ENCODE measurements at regions not wholly inside any gene's neighbourhood (a gene's known extent, or its start where the extent isn't known, plus 50 kb on each side); places are given as distances from the start of the nearest gene placed in this dataset.

DNA sequence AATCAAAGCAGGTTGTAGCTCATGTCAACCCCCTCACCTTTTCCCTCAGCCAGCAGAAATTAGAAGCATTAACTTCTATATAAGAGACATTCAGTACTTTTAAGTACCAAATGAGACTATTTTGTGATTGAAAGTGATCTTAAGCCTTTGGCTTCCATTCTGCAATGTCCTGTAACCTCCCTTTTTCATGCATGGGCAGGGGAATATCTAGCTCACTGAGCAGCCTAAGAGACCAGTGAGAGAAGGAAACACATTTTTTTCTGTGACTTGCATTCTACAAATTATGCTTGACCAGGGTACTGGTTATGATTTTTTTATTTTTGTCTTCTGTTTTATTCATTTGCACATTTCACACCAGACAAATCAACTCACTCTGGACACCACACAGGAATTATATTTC is 369.6 kb downstream of the KCTD12 start:
- DNase-seq (ENCODE audit: low spot score) = no peak

DNA sequence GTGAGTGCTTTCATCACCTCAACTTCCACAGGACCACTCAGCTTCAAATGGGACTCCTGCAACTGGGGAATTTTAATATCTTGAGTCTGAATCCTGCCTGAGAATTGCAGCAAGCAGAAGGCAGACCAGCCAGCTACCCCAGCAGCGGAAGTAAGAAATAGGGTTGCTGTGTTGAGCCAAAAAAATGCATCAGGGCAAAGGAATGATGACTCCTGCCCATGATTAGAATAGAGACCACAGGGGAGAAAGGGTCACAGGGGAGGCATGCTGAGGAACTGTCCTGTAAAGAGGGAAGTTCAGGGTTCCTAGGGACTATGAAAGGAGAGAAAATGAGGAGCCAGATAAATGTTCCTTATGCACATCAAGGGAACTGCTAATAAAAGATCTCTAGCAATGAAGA is 370.2 kb downstream of the KCTD12 start:
- DNase-seq (ENCODE audit: low spot score) = no peak

DNA sequence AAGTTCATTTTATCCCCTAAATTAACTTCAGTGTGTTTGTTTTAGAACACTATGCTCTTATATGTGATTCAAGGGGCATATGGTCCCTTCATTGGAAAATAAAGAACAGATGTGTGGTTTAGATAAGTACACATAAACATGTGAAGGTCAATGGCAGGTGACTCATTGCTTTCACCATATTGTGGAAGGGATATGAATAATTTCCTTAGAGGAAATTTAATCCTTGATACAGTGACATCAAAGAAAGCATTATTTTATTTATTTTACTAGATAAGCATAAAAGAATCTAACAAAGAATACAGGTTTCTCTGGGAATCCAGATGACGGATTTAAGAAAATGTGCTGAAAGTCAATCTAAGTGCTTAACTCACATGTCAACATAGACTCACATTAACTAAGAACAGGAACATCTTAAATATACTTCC is 373.5 kb downstream of the KCTD12 start:
- DNase-seq (ENCODE audit: low spot score) = no peak

DNA sequence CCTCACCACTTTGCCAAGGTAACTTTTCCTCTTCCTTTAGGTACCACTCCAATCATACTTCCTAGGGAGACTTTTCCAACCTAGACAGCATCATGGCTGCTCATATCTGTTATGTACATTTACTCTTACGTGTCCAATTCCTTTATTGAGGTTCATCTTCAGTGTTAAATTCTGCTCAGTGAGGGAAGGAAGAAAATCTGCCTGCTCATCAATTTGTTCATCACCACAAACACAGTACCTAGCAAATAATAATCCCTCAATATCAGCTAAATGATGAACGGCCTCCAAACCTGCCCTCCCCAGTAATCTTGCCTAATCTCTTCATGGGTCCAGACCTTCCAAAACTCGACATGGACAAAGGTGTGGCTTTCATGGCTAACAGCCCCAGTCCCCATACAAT is 380.8 kb downstream of the KCTD12 start:
- DNase-seq (ENCODE audit: low spot score) = no peak

DNA sequence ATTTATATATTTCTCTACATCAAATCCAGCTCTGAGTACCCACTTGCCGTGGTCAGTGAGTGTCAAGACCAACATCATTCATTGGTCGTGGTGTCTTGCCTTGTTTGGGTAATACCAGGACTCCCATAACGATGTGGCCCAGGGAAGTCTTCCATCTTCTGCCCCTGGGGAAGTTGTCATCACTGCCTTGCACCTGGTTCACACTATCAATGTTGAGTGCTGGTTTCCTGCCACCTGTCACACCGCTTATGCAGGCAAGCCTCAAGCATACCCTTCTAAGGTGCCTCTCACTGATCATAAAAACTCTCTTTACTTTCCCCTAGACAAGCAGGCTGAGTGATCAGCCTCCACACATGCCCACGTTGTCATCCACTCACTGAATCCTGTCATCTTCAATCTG is 382.4 kb downstream of the KCTD12 start:
- no peak for DNase-seq (ENCODE audit: low spot score)

DNA sequence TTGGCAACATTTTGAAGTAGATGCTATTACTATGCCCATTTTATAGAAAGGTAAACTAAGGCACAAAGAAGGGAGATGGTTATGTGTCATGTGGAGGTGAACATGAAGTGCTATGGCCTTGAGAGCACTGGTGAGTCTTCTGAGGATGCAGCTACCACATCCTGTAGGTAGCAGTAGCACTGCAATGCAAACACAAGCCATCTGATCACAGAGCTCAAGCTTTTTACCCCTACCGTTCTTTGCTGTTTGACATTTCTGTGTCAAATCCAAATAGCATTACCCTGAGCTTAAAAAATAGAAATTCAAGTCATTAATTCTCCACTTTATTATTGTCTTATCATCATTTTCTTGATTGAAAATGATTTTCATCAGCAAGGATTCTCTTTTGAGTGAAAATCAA is 382.9 kb downstream of the KCTD12 start:
- no peak for DNase-seq (ENCODE audit: low spot score)

DNA sequence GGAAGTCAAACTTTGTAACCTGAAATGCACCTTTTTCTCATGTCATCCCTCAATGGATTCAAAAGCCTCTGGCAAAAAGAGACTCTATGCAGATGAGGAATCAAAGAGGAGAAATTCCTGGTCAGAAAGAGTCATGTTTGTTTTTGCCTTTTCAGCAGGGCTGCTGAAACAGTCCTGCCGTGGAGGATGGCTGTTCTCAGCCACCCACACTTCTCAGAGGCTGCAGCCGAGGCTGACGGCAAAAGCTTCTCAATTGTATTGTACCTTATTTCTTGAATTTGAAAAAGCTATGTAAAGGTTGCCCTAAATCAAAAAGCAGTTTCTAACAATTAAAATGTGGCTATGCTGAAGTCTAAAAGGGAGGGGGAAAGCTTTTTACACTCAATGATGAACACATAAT is 385.3 kb downstream of the KCTD12 start:
- no peak for DNase-seq (ENCODE audit: low spot score)

DNA sequence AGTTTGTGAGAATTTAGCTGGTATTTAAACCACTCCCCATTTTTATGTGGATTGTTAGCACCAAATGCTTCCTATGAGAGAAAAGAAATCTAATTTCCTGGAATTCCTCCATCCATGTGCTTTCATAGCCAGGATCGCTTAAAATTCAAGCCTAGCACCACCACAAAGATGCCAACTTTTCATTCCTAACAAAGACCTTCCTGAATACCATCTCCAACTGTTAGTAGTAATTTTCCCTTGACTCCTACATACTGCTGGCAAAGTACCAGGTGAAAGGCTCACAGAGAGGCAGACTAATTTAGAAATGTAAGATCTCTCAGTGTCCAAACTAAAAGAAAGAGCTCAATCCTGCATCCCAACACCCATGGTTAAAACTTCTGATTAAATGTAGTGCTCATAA is 386.3 kb downstream of the KCTD12 start:
- DNase-seq (ENCODE audit: low spot score) = no peak

DNA sequence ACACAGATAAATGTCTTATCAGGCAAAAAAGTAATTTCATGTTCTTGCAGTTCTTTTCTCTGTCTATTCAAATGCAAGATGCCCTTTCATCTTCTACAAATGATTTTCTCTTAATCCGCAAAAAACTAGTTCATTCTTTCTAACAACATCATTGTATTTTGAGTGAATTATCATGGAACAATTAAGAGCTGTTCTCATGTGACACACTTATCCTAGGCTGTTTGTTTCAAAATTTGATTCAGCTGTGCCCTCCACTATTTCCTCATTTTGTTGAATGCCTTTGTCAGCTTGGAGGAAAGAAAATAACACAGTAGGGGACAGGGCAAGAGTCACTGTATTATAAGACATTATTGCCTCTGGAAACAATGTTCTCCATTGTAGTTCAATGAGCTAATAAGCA is 396.9 kb downstream of the KCTD12 start:
- DNase-seq (ENCODE audit: low spot score) = no peak

DNA sequence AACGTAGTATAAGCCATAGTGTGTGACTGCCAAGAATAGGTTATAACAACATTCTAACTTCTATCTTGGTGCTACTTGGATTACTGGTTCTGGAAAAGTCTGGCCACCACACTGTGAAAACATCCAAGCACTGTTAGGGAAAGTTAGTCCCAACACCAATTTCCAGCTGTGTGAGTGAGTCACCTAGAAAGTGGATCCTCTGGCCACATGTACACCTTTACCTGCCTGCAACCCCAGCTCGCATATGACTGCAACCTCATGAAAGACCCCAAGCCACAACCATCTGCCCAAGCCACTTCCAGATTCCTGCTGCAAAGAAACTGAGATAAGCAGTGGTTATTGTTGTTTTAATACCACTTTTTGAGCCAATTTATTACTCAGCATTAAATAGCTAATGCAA is 404.5 kb downstream of the KCTD12 start:
- no peak for DNase-seq (ENCODE audit: low spot score)

DNA sequence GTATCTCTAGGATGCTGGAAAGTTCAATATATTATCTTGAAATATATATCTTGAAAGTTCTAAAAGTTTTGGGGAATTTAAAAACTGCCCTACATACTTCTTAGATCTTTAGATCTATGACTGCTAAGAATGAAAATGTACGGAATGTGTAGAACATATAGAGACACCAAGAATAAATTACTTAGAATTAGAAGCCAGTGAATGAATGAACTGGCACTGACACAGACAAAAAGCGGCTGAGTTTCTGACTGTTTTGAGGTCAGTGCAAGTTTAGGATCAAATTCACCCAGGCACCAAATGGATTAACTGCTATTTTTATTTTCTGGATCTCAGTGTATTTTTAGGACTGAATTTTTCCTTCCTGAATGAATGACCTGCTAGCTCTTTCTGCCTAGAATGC is 411.2 kb downstream of the KCTD12 start:
- DNase-seq (ENCODE audit: low spot score) = no peak

DNA sequence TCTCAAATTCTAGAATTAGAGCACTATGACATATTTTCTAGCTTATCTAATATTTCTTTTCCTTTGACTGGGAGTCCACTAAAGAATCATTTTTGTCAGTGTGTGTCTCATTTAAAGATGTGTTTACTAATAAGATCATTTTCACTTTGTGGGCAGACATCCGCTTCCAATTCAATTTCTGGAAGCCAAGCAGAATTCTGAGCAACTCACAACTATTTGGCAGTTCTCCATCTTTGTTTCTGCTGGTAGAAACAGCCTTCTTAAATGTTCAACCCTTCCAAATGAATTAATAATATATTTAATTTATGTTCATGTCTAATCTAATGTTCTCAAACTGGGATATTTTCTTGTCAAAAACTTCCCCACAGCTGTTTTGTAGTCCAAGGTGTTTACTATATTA is 411.8 kb downstream of the KCTD12 start:
- no peak for DNase-seq (ENCODE audit: low spot score)

DNA sequence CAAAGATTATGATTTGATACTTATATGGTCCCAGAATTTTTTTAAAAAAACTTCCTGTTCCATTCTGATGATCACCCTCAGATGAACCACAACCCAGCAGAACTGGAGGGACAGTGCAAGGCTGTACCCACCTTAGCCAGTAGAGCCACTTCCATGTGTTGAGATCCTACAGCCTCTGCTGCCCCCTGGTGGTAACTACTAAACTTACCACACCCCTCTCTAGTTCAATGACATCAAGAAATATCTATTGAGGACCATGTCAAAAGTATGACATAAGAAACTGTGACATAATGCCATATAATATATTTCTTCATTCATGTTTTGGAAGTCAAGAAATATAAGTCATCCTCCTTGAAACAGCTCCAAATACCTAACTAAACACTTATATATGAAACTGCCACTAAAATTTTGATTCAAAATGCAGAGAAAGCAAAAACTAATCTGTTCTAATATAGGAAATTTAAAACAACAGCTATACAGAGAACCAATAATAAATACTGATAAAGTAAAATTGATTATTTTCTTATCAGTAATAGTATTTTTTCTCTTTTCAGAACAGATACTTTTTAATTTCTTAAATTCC is 412.6 kb downstream of the KCTD12 start:
- DNase-seq (ENCODE audit: low spot score) = peak; percentile 73

DNA sequence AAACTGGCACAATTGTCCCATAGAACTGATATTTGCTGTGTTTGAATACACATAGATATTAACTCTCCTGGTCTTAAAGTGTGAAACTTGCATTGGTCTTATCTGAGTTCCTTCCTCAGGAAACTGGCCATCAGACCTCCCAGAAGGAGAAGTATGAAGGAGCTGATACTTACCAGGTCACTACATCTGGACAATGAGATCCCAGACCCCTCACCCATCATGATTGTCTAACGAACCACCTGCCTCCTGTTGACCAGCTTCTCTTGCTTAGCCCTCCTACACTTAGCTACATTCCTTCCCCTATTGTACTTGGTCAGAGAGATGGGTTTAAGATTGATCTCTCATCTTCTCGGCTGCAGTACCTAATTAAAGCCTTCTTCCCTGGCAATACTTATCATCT is 413.3 kb downstream of the KCTD12 start:
- DNase-seq (ENCODE audit: low spot score) = no peak

DNA sequence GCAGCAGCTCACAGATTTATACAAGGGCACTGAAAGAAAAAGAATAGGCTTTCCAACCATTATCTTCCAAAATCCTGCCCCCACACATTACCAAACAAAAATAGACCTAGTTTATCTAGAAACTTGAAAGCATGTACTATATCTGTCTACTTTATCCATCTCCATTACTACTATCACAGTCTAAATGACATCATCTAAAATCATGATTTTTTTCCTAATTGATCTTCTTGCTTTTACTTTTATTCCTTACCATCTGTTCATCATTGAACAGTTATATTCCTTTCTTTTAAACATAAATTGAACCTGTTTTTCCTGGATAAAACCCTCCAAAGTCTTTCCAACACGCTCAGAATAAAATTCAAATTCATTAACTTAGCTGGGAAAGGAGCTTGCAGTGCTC is 414.7 kb downstream of the KCTD12 start:
- no peak for DNase-seq (ENCODE audit: low spot score)

DNA sequence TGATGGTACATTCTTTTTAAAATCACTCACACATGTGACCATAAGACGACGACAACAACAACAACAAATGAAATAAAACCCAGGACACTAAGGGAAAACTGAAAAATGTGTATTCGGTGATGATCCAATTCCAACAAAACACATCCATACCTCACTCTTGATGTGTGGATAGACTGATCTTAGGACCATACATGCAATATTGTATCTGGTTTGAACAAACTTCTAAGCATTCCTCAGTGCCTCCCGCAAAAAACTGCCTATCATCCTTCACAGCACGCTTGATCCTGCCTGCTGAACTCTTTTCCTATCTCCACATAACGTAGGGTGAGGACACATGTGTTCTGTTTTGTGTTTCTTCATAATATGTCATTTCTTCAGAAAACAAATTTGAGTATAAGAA is 415.2 kb downstream of the KCTD12 start:
- no peak for DNase-seq (ENCODE audit: low spot score)

DNA sequence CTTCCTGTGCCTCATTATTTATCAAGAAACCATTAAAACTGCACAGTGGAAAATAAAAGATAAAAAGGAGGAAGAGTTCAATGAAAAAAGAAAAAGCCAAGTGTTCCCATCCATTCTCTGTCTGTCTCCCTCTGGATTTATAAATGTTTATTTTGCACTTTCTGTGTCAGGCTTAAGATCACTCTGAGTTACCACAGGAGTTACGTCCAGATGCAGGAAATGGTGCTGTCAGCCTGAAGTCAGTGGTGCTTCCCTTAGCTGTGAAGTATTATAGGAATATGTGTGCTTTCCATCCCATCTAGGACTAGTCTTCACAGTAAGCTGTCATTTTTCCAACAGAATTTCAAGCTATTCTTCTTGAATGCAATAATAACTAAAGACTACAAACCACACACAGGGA is 420.2 kb downstream of the KCTD12 start:
- no peak for DNase-seq (ENCODE audit: low spot score)

DNA sequence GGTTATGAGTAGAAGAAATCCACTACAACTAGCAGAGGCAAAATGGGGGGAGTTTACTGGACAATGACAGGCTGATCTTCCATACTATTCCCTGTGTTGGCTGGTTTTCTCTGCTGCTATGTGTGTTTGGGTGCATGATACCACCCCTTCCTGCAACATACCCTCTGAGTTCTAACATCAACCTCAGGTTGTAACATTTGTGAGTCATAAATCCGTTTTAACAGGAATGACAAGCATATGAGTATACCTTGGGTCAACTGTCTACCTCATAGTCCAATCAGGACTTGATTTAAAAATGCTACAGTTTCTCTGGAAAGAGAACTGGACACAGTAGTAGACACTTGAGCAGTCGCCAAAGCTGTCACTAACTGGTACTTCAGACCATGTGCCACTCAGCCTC is 422.9 kb downstream of the KCTD12 start:
- no peak for DNase-seq (ENCODE audit: low spot score)

DNA sequence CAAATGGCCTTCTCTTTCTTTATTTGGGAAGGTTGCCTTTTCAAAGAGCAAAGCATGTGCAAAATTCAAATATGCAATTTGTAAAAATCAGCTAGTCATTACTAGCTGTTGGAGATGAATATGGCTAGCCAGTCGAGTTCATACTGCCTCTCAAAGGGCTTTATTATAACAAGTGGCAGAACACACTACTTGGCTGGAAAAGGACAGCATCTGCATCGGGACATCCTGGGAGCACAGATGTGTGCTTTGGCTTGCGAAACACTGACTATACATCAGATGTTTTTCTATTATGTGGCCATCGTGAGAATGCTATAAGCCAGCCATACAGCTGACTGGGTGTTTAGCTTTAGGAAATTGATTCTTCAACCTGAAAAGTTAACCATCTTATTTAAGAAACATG is 424.2 kb downstream of the KCTD12 start:
- no peak for DNase-seq (ENCODE audit: low spot score)

DNA sequence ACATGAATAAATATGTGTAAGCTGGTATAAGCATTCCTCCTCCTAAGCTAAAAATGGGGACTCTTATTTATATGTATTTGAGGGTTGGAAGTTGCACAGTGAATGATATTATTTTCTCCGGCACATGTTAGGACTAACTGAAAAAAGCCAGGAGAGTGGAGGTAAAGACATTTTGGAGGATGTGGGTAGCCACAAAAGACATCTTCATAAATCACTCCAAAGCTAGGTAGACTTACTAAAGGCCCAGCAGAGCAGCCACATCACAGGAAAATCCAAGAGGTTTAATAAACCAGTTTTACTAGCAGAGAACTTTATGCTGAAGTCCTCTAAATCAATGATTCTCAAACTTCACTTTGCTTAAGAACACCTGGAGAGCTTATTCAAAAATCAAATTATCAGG is 424.7 kb downstream of the KCTD12 start:
- no peak for DNase-seq (ENCODE audit: low spot score)

DNA sequence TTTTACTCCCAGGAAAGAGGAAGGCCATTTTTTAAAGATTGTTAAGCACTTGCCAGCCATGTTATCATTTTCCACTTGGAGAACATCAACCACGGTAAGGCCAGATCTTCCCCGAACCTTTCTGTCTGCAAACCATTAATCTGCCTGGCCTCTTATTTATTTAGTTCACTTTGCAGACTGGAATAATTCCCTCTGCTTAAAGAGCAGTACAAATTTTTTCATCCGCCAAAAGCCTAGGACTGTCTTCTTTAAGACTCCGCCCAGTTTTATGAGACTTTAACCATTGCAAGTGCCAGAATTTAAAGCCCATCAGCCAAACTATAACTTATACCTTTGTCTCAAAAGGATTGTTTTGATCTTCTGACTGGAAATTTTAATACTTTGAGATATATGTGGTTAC is 426.3 kb downstream of the KCTD12 start:
- no peak for DNase-seq (ENCODE audit: low spot score)

DNA sequence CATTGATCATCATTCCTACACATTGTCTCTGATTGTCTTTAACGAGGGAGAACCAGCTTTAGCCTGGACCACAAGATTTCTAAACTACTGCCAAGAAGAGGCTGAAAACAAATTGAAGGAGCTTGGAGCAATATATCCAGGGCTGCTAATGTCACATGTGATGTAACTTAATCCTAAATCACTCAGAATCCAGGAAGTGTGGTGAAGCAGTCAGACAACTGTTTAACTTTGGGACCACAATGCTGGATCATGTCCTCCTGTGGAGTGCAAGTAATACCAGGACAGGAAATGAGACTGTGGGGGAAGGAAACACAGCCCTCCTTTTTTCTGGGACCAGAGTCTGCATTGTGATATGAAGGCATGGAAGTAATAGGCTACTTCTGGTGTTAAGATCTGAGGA is 430.2 kb downstream of the KCTD12 start:
- no peak for DNase-seq (ENCODE audit: low spot score)

DNA sequence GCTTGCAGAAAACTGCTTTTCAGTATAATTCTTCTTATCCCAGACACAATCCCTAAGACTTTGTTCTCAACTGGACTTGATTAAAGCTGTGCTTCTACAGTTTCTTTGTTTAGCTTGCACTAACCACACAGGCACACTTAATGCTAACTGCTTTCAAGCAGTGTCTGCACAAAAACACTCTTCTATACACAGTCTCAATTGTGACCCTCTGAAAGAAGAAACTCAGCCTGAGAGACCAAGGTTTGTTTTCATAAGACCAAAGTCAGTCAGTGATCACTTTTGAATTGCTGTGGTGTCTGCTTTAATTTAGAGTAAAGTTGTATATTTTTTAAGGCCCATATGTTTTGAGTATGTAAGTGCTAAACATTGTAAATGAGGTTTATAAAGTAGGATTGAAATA is 431.2 kb downstream of the KCTD12 start:
- DNase-seq (ENCODE audit: low spot score) = no peak

DNA sequence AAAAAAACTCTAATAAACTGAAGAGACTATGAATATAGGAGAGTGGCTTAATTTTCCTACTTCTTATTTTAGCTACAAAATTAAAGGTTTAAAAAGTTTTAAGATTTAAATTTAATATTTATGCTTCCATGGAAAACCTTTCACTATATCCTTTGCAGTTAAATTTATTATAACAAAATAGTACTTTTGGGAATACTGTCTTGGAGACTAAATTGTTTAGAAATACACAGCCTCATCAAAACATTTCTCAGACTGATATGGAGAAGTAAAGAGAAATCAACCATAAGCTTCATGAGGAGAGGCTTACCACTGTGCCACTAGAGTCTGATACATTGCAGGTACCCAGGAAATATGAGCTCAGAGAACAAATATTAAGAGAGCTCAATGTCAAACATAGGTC is 436.5 kb downstream of the KCTD12 start:
- DNase-seq (ENCODE audit: low spot score) = no peak

DNA sequence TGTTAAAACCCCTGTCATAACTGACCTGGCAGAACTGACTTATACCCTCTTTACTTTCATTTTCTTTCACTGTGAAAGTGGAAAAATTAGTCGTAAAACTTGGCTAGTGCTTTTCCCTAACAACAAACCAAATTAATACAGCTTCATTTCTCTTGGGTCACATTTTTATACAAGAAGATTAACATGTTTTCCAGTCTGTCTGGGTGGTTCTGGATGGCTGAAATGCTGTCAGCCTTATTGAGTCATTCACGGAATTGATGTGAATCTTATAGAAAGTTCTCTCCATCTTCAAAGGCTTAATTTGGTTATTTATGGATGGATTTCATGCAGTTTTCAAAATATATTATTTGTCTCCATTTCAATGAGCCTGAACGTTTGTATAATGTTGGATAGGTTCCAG is 440.0 kb downstream of the KCTD12 start:
- DNase-seq (ENCODE audit: low spot score) = no peak

Data from LoVo (cell line).